ENCODE measurements at regions not wholly inside any gene's neighbourhood (a gene's known extent, or its start where the extent isn't known, plus 50 kb on each side); places are given as distances from the start of the nearest gene placed in this dataset.
"Not testable (repeated sequence)": the region's sequence is repeated elsewhere in the genome, so short reads cannot be mapped to it uniquely, and the experiment has no call there.

- TF ChIP-seq CTCF (IDR thresholded peaks at IDR 0.05; ENCODE audit: poor library complexity); EZH2phosphoT487 (IDR thresholded peaks at IDR 0.05; ENCODE audit: low read depth, severe bottlenecking, unreplicated experiment): not testable (repeated sequence)
These were observed 270.4 kb upstream of the TLE3 start for GRCh38 chr15:70367913-70368705.

All from hepatocyte (in vitro differentiated cells).